ENCODE measurements at regions not wholly inside any gene's neighbourhood (a gene's known extent, or its start where the extent isn't known, plus 50 kb on each side); places are given as distances from the start of the nearest gene placed in this dataset.

DNA sequence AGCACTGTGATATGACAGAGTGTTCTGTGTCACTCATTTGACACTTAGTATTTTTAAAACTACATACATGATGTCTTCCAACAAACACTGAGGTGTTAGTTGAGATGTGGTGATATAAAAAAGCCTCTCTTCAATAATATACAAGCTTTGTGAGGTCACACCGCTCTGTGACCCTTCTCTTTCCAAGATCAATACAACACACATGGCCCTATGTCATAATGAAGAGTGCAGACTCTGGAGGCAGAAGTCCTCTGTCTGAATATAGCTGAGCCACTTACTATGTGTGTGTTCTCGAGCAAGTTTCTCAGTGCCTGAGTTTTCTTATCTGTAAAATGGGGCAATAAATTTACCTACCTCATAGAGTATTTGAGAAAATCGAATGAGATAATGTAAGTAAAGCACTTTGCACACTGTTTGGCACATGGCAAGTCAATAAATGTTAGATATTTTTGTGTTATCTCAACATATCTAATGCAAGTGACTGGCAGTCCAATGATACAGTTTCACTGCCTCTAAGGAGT, 499.0 kb upstream of the MARCKS start:
- TF ChIP-seq, protein P1, sequence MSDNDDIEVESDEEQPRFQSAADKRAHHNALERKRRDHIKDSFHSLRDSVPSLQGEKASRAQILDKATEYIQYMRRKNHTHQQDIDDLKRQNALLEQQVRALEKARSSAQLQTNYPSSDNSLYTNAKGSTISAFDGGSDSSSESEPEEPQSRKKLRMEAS (IDR thresholded peaks at IDR 0.05), result no peak
- TF ChIP-seq, protein P2, sequence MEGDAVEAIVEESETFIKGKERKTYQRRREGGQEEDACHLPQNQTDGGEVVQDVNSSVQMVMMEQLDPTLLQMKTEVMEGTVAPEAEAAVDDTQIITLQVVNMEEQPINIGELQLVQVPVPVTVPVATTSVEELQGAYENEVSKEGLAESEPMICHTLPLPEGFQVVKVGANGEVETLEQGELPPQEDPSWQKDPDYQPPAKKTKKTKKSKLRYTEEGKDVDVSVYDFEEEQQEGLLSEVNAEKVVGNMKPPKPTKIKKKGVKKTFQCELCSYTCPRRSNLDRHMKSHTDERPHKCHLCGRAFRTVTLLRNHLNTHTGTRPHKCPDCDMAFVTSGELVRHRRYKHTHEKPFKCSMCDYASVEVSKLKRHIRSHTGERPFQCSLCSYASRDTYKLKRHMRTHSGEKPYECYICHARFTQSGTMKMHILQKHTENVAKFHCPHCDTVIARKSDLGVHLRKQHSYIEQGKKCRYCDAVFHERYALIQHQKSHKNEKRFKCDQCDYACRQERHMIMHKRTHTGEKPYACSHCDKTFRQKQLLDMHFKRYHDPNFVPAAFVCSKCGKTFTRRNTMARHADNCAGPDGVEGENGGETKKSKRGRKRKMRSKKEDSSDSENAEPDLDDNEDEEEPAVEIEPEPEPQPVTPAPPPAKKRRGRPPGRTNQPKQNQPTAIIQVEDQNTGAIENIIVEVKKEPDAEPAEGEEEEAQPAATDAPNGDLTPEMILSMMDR (IDR thresholded peaks at IDR 0.05 in 2 of 3, conservative IDR thresholded peaks at IDR 0.05 in 1 of 3; ENCODE audit: borderline replicate concordance in 1 of 3, insufficient read depth in 1 of 3, low read depth in 2 of 3, low read length in 2 of 3), result no peak
- TF ChIP-seq EZH2 (IDR thresholded peaks at IDR 0.05) (no peak), EZH2phosphoT487 (IDR thresholded peaks at IDR 0.05; ENCODE audit: borderline replicate concordance) (no peak)
